ENCODE measurements at regions not wholly inside any gene's neighbourhood (a gene's known extent, or its start where the extent isn't known, plus 50 kb on each side); places are given as distances from the start of the nearest gene placed in this dataset.

DNA sequence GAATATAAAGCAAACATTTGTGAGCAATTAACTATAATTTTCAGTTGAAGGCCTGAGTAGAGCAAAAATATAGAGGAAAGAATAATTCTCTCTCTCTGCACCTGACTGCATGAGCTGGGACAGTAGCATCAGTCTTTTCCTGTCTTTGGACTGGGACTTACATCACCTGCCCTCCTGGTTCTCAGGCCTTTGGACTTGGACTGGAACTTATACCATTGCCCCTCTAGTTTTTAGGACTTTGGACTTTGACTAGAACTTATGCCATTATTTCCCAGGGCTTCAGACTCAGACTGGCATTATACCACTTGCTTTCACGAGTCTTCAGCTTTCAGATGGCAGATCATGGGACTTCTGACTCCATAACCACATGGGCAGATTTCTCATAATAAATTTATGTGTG lies 81.0 kb upstream of the SLC25A13 start:
- no peak for DNase-seq

DNA sequence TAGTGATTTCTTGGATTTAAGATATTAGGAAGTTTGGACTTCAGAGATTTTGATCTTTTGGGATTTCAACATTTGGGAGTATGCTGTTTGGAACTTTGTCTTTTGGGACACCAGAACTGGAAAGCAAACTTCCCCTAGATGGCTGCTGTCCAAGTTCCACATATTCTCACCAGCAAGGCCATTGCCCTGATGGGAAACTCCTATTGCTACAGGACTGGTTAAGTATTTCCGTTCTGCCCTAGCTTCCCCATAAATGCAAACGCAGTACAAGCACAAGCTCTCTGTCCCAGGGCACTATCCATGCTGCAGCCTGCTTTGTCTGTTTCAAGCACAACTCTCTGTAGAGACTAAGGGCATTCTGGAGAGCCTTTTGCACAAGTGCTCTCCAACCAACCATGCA lies 79.3 kb upstream of the SLC25A13 start:
- DNase-seq, result no peak

DNA sequence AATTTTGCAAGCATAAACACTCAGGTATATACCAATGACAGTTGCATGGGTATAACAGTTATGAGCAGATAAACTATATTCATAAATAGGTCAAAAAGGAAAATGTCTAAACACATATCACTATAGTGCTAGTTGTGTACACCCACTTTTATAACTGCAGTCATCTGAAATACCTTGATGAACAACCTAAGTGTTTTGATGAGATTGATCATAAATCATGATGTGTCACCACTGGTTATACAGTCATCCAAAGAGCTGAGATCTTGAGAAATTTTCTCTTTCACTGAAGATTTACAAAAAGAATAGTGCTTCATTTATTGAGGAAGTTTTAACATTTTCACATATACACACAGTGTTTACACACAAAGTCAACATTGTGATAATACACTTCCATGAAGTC lies 78.6 kb upstream of the SLC25A13 start:
- no peak for DNase-seq

DNA sequence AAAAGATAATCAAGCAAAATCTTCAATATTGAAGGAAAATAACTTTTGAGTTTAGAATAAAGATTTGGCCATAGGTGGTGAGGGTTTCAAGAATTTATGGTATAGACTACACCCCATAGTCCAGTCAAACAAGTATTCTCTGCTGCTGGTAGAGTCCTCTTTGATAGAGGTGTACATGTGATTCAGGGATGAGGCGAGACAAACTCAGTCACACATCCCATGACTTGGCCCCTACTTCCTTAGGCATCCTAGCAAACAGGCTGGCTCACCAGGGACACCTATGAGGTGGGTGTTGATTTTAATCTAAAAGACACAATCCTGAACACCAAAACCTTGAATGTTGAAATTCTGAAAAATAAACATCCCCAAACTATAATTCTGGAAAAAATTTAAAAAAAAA lies 78.1 kb upstream of the SLC25A13 start:
- DNase-seq, result no peak

DNA sequence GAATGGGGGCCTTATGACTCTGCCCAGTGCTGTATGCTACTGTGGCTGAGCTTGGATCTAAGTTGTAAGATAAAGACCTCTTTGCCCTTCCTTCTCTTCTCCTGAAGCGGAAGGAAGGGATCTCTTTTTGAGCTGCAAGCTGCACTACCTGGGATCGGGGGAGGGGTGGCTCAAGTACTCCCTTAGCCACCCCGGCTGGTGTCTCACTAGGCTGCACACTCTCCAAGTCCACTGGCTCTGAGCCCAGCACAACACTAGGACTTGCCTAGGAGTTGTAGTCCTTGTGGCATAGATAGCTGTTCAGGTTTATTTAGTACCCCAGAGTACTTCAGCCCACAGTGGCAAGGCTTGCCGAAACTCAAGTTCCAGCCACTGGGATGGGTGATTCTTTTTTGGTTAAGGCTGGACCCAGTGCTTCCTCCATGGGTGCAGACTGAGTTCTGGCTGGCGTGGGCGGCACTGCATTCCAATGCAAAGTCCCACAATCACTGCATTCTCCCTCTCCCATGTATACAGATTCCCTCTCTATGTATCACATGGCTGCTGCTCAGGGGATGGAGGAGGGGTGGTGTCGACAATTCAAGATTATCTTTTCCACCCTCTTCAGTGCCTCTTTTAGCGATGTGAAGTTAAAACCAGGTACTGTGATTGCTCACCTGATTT lies 76.2 kb upstream of the SLC25A13 start:
- DNase-seq, result no peak

DNA sequence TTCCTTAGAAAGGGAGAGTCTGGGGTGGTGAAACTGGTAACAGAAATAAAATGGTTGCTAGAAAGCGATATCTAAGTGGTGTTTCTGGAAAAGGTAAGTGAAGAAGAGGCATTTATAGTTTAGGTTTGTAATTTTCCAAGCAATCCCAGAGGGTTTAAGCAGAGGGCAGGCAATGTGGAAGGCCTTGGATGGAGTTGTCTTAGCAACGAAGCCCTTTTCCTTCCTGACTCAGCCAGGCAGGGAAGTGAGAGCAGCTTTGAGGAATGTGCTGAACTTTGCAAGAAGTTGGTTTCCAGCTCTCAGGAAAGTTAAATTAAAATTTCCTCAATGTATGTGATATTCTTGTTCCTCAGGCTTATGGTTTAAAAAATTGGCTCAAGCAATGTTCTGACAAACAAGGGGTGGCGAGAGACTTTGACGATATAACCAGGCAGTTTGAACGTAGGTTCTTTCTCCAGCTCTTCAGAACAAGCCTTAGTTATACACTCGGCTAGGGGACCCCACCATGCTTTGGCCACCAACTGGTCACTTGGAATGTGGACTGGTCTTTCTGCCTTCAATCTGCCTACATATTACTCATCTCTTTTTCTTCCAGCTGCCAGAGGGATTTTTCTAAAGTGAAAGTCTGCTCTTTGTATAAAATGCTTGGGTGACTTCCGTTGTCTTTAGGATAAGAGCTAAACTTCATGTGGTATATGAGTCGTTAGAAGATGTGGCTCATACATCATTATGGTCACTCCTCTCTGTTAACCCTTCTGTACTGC lies 66.9 kb upstream of the SLC25A13 start:
- no peak for DNase-seq

DNA sequence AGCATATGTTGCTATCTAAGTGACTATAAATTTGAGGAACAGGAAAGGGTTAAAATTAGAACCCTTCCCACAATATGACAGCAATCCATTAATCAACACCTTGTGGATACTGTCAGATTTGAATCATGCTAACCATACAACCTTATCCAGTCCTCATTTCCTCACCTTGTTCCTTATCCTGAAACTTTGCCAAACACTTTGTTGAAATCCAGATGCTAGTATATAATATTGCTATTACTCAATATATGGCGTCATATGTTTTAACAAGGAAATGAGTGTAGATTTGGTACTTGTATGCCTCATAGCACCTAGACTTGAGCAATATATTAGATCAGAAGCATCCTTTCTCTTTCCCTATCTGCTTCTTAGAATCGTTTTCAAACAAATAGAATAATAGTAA lies 66.3 kb upstream of the SLC25A13 start:
- no peak for DNase-seq

DNA sequence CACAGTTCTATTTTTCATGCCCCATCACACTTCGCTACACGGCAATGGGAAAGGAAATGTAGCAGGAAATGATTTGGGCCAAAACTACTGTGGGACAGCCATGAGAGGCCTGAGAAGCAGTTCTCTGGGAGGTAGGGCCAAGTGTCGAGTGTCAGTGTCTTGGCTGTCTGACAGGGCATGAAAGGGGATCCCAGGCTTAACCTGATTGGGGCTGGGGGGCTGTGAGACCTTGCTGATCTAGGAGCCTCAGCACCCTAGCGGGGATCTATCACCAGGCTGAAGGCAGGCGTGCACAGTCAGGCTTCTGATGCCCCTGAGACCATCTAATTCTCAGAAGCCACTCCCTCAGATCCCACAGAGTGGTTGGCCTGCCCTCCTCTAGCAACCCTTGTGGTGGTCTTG lies 58.2 kb upstream of the SLC25A13 start:
- DNase-seq, result peak; percentile 62

DNA sequence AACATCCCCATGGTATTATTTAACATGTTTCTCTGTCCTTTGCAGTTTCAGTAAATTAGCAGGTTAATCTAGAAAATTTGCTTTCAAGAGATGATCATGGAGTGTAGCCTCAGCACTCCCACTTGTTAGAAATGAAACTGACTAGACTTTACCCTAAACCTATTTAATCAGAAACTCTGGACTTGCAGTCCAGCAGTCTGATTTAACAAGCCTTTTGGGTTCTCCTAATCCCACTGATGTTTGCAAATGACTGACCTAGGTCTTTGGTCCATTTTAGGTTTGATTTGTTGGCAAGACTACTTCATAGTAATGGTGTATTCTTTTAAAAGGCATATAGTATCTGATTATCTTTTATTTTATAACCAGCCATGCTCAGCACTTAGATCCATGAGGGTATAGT lies 55.5 kb upstream of the SLC25A13 start:
- no peak for DNase-seq
